Panc1 (cell line): ENCODE measurements at regions not wholly inside any gene's neighbourhood (a gene's known extent, or its start where the extent isn't known, plus 50 kb on each side); places are given as distances from the start of the nearest gene placed in this dataset.

ENCODE experiments used
- ATAC-seq: fragments of 200-7000 bp; cut with Tn5 transposase; 2 replicates; pipeline ENCODE4 v1.9.1; 2020; ENCODE audit warnings: mild to moderate bottlenecking, moderate library complexity
- BruUV-seq: library from RNA; stranded (reverse); fragments of 400-500 nt; replicated peaks from 2 replicates; lab custom pipeline; 2021; lab: Mats Ljungman, UMichigan
- CTCF ChIA-PET: fragments of 300-600 bp; sonication (Branson Sonifier 250); formaldehyde crosslinking; loops from one replicate; lab custom pipeline; 2022; ENCODE audit warnings: antibody characterized with exemption; lab: Charles Lee
- POLR2A ChIA-PET: fragments of 300-600 bp; sonication (Branson Sonifier 250); formaldehyde crosslinking; loops from one replicate; lab custom pipeline; 2022; ENCODE audit warnings: antibody characterized with exemption; lab: Charles Lee
- DNase-seq: peaks from one replicate; pipeline ENCODE4 v3.0.0-alpha.2; 2010; ENCODE audit warnings: low read depth, low spot score
- H3K27ac ChIP-seq: 2 replicates; pipeline ENCODE4 v1.5.1; 2011; ENCODE audit warnings: mild to moderate bottlenecking, low read length, inconsistent platforms
- H3K27me3 ChIP-seq: fragments of 200-500 bp; sonication (Bioruptor generic); 2 replicates; pipeline ENCODE4 v1.6.0; 2014; ENCODE audit warnings: low read length, inconsistent platforms; ENCODE audit not compliant: control insufficient read depth, insufficient read depth
- H3K36me3 ChIP-seq: fragments of 200-500 bp; sonication (Bioruptor generic); 2 replicates; pipeline ENCODE4 v1.5.1; 2014; ENCODE audit warnings: inconsistent platforms, mild to moderate bottlenecking, low read length, moderate library complexity; ENCODE audit not compliant: control insufficient read depth, insufficient read depth
- H3K4me1 ChIP-seq: 2 replicates; pipeline ENCODE4 v1.5.1; 2011; ENCODE audit warnings: inconsistent platforms, mild to moderate bottlenecking, low read length, moderate library complexity; ENCODE audit not compliant: control insufficient read depth, insufficient read depth
- H3K4me3 ChIP-seq, 2 experiments: 2 replicates each; pipeline ENCODE4 v1.5.1; 2011 to 2012; ENCODE audit warnings: low read depth in 2 of 2, low read length in 2 of 2, mild to moderate bottlenecking in 2 of 2, inconsistent platforms in 1 of 2, moderate library complexity in 1 of 2
- H3K9me3 ChIP-seq: fragments of 200-500 bp; sonication (Bioruptor generic); 2 replicates; pipeline ENCODE4 v1.5.1; 2014; ENCODE audit warnings: low read depth, mild to moderate bottlenecking, inconsistent platforms, low read length, moderate library complexity; ENCODE audit not compliant: control insufficient read depth, insufficient read depth
- POLR2AphosphoS5 ChIP-seq: IDR thresholded peaks from 2 replicates; pipeline ENCODE4 v1.6.1; 2012; ENCODE audit warnings: mild to moderate bottlenecking, low read depth, low read length, moderate library complexity
- REST ChIP-seq, 2 experiments: IDR thresholded peaks; 2 replicates each; pipeline ENCODE4 v1.6.1; 2011 to 2012; ENCODE audit warnings: low read depth in 2 of 2, control low read depth in 1 of 2, low read length in 1 of 2, mild to moderate bottlenecking in 1 of 2, moderate library complexity in 1 of 2; ENCODE audit not compliant: insufficient read depth in 1 of 2
- SIN3A ChIP-seq: IDR thresholded peaks from 2 replicates; pipeline ENCODE4 v1.6.1; 2012; ENCODE audit warnings: low read depth, mild to moderate bottlenecking, low read length, moderate library complexity, borderline replicate concordance; ENCODE audit not compliant: insufficient read depth
- TCF7L2 ChIP-seq: IDR thresholded peaks from 2 replicates; pipeline ENCODE4 v1.6.1; 2011; ENCODE audit warnings: mild to moderate bottlenecking, low read depth, low read length, inconsistent platforms
- in situ Hi-C: cut with HindIII; loops from 2 replicates; pipeline ENCODE4 v1.10.0; 2016; ENCODE audit warnings: low sequenced_read_pairs, low pct_unique_long_range_greater_than_20kb
- intact Hi-C: fragments of 100-400 bp; cut with micrococcal nuclease; formaldehyde crosslinking; loops from one replicate; pipeline ENCODE4 v1.10.0; 2022; ENCODE audit not compliant: unreplicated experiment
- TF ChIP-seq, protein P1 (sequence below): fragments of 450-650 bp; IDR thresholded peaks from 2 replicates; pipeline ENCODE4 v1.5.1; 2017; ENCODE audit warnings: mild to moderate bottlenecking

DNA sequence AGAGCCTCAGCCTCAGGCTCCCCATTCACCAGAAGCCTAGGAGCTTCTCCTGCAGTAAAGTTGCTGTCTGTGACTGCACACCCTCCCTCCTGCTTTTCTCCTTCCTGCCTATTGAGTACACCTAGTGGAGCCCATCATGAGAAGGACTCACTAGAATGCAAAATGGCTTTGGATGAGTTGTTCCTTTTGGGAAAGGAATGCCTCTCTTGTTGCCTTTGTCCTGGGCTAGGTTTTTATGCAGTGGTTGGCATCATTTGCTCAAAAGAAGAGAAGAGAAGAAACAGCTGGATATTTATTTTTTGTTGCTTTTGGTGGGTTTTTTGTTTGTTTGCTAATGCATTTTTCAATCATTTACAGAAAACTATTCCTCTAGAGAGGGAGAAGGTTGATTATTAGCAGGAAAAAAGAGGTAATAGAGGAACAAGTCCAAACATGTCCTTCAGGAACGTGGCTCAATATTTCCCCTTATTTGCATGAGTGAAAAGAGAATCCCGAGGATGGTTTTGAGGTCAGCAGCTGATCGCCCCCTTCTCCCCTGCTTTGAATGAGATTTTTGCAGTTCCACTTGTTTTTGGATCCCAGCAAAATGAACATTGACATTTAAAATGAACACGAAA is 369.9 kb upstream of the NRP1 start:
- TF ChIP-seq REST (IDR thresholded peaks at IDR 0.05; ENCODE audit: insufficient read depth in 1 of 2, low read depth in 2 of 2, low read length in 1 of 2): no peak
- no peak for TF ChIP-seq SIN3A
- TF ChIP-seq TCF7L2: no peak
- TF ChIP-seq, protein P1, sequence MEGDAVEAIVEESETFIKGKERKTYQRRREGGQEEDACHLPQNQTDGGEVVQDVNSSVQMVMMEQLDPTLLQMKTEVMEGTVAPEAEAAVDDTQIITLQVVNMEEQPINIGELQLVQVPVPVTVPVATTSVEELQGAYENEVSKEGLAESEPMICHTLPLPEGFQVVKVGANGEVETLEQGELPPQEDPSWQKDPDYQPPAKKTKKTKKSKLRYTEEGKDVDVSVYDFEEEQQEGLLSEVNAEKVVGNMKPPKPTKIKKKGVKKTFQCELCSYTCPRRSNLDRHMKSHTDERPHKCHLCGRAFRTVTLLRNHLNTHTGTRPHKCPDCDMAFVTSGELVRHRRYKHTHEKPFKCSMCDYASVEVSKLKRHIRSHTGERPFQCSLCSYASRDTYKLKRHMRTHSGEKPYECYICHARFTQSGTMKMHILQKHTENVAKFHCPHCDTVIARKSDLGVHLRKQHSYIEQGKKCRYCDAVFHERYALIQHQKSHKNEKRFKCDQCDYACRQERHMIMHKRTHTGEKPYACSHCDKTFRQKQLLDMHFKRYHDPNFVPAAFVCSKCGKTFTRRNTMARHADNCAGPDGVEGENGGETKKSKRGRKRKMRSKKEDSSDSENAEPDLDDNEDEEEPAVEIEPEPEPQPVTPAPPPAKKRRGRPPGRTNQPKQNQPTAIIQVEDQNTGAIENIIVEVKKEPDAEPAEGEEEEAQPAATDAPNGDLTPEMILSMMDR: no peak
- no peak for TF ChIP-seq POLR2AphosphoS5
- no peaks in the 10 kb centered on the region for H3K27me3 ChIP-seq
- POLR2A ChIA-PET: no interaction called here
- ATAC-seq (no peak), DNase-seq (no peak)
- H3K4me1 ChIP-seq: no peaks in the 10 kb centered on the region
- CTCF ChIA-PET: no interaction called here
- H3K36me3 ChIP-seq: no peaks in the 10 kb centered on the region
- in situ Hi-C loops (no loop called here), intact Hi-C loops (no loop called here)
- no peaks in the 10 kb centered on the region for H3K9me3 ChIP-seq
- no peak overlapping the region for H3K27ac ChIP-seq
- H3K4me3 ChIP-seq: no peak overlapping the region
- BruUV-seq: no TSS peak

DNA sequence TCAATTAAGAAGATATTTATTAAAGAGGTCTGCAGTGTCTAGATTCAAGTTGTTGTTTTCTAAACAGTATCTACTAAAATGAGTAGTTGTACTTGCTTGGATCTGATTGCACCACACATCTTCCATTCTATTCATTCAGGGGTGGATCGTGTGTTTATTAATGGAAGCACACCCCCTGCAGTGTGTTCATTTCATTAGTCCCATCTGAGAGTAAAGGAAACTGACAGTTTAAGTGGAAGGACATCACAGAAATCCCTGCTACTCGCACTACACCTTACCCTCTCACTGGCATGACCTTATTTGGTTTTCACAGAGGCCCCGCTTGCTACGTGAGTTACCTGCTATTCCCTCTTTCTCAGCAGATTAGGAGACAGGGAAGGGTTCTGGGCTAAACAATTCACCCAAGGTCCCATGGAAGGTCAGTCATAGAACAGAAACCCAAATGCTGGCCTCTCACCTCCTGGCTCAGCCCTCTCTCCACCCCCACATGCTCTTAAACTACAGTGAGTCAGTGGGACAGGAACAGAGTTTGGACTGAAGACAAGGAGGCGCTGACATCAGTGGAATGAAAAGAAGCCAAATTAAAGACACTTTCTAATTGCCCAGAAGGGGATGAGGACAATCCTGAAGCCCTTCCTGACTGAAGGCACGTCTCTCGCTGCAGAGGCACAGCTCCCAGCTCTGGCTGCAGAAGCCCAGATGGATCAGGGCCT is 369.2 kb upstream of the NRP1 start:
- ATAC-seq (no peak), DNase-seq (no peak)
- no peak for TF ChIP-seq REST (IDR thresholded peaks at IDR 0.05; ENCODE audit: insufficient read depth in 1 of 2, low read depth in 2 of 2, low read length in 1 of 2)
- no peak for TF ChIP-seq TCF7L2
- TF ChIP-seq, protein P1: no peak
- TF ChIP-seq POLR2AphosphoS5: no peak
- TF ChIP-seq SIN3A: no peak
- Histone ChIP-seq H3K27ac (no peak overlapping the region), H3K4me1 (no peaks in the 10 kb centered on the region), H3K27me3 (no peaks in the 10 kb centered on the region), H3K36me3 (no peaks in the 10 kb centered on the region), H3K4me3 (no peak overlapping the region), H3K9me3 (no peaks in the 10 kb centered on the region)
- POLR2A ChIA-PET: no interaction called here
- BruUV-seq: no TSS peak
- in situ Hi-C loops: no loop called here
- CTCF ChIA-PET: no interaction called here
- intact Hi-C loops: no loop called here
